ENCODE measurements at regions not wholly inside any gene's neighbourhood (a gene's known extent, or its start where the extent isn't known, plus 50 kb on each side); places are given as distances from the start of the nearest gene placed in this dataset.

GRCh38 chr2:78056976-78057375 lies 534.8 kb upstream of the LRRTM4 start:
- Histone ChIP-seq H3K4me1 (no peaks in the 10 kb centered on the region), H3K4me3 (no peak overlapping the region), H3K36me3 (no peaks in the 10 kb centered on the region), H3K27me3 (no peaks in the 10 kb centered on the region), H3K9me3 (no peaks in the 10 kb centered on the region), H3K27ac (no peak overlapping the region)
- TF ChIP-seq CTCF (IDR thresholded peaks at IDR 0.05) (no peak), POLR2AphosphoS5 (IDR thresholded peaks at IDR 0.05; ENCODE audit: insufficient read depth in 1 of 2, low read depth in 1 of 2) (no peak), POLR2A (IDR thresholded peaks at IDR 0.05) (no peak)
- intact Hi-C loops (cut with DNase I): no loop called here
- no peak for DNase-seq (ENCODE audit: extremely low spot score in 2 of 2)

- Histone ChIP-seq H3K4me3 (no peak overlapping the region), H3K27ac (no peak overlapping the region), H3K9me3 (no peaks in the 10 kb centered on the region), H3K36me3 (no peaks in the 10 kb centered on the region), H3K27me3 (no peaks in the 10 kb centered on the region), H3K4me1 (no peaks in the 10 kb centered on the region)
- intact Hi-C loops (cut with DNase I): no loop called here
- no peak for DNase-seq (ENCODE audit: extremely low spot score in 2 of 2)
- TF ChIP-seq CTCF (IDR thresholded peaks at IDR 0.05) (no peak), POLR2AphosphoS5 (IDR thresholded peaks at IDR 0.05; ENCODE audit: insufficient read depth in 1 of 2, low read depth in 1 of 2) (no peak), POLR2A (IDR thresholded peaks at IDR 0.05) (no peak)
These were observed 539.1 kb upstream of the LRRTM4 start for GRCh38 chr2:78061301-78061700.

GRCh38 chr2:78061732-78062131 lies 539.6 kb upstream of the LRRTM4 start:
- Histone ChIP-seq H3K4me3 (no peak overlapping the region), H3K9me3 (no peaks in the 10 kb centered on the region), H3K27ac (no peak overlapping the region), H3K27me3 (no peaks in the 10 kb centered on the region), H3K4me1 (no peaks in the 10 kb centered on the region), H3K36me3 (no peaks in the 10 kb centered on the region)
- no peak for DNase-seq (ENCODE audit: extremely low spot score in 2 of 2)
- intact Hi-C loops (cut with DNase I): no loop called here
- TF ChIP-seq CTCF (IDR thresholded peaks at IDR 0.05) (no peak), POLR2AphosphoS5 (IDR thresholded peaks at IDR 0.05; ENCODE audit: insufficient read depth in 1 of 2, low read depth in 1 of 2) (no peak), POLR2A (IDR thresholded peaks at IDR 0.05) (no peak)

- intact Hi-C loops (cut with DNase I): no loop called here
- TF ChIP-seq CTCF (IDR thresholded peaks at IDR 0.05) (no peak), POLR2A (IDR thresholded peaks at IDR 0.05) (no peak), POLR2AphosphoS5 (IDR thresholded peaks at IDR 0.05; ENCODE audit: insufficient read depth in 1 of 2, low read depth in 1 of 2) (no peak)
- no peaks in the 10 kb centered on the region for H3K36me3 ChIP-seq
These were observed 541.3 kb upstream of the LRRTM4 start for GRCh38 chr2:78063246-78064020.

GRCh38 chr2:78065366-78065765 lies 543.2 kb upstream of the LRRTM4 start:
- no peaks in the 10 kb centered on the region for H3K36me3 ChIP-seq
- H3K27me3 ChIP-seq: no peaks in the 10 kb centered on the region
- DNase-seq (ENCODE audit: extremely low spot score in 2 of 2): no peak
- no peak overlapping the region for H3K27ac ChIP-seq
- no peaks in the 10 kb centered on the region for H3K9me3 ChIP-seq
- intact Hi-C loops (cut with DNase I): no loop called here
- no peaks in the 10 kb centered on the region for H3K4me1 ChIP-seq
- H3K4me3 ChIP-seq: no peak overlapping the region
- TF ChIP-seq POLR2A (IDR thresholded peaks at IDR 0.05) (no peak), CTCF (IDR thresholded peaks at IDR 0.05) (no peak), POLR2AphosphoS5 (IDR thresholded peaks at IDR 0.05; ENCODE audit: insufficient read depth in 1 of 2, low read depth in 1 of 2) (no peak)

More at GRCh38 chr2:78063246-78064020, 541.3 kb upstream of the LRRTM4 start:
- H3K4me3 ChIP-seq: no peak overlapping the region
- no peaks in the 10 kb centered on the region for H3K9me3 ChIP-seq
- no peaks in the 10 kb centered on the region for H3K27me3 ChIP-seq
- no peaks in the 10 kb centered on the region for H3K4me1 ChIP-seq
- H3K27ac ChIP-seq: no peak overlapping the region
- DNase-seq (ENCODE audit: extremely low spot score in 2 of 2): no peak

All from vagina (tissue), 2 donors.